Effector CD4-positive, alpha-beta T cell (primary cell): ENCODE measurements at regions not wholly inside any gene's neighbourhood (a gene's known extent, or its start where the extent isn't known, plus 50 kb on each side); places are given as distances from the start of the nearest gene placed in this dataset.
A peak's percentile ranks its signal among the peaks of the same experiment; 100 is the strongest.
"Not testable (repeated sequence)": the region's sequence is repeated elsewhere in the genome, so short reads cannot be mapped to it uniquely, and the experiment has no call there.

Experiments
- DNase-seq: peaks from one replicate; pipeline ENCODE4 v3.0.0-alpha.2; 2020

GRCh38 chr5:100479079-100479688 is 56.0 kb upstream of the FAM174A start:
- DNase-seq = no peak

GRCh38 chr5:100472091-100472490 is 63.1 kb upstream of the FAM174A start:
- no peak for DNase-seq

- DNase-seq = no peak
These were observed 65.4 kb upstream of the FAM174A start for GRCh38 chr5:100469767-100470166.

GRCh38 chr5:100464418-100464817 is 70.8 kb upstream of the FAM174A start:
- no peak for DNase-seq

GRCh38 chr5:100456615-100457014 is 78.6 kb upstream of the FAM174A start:
- no peak for DNase-seq

- no peak for DNase-seq
These were observed 83.0 kb upstream of the FAM174A start for GRCh38 chr5:100452126-100452525.

- DNase-seq = no peak
These were observed 87.1 kb upstream of the FAM174A start for GRCh38 chr5:100448111-100448528.

GRCh38 chr5:100446879-100447430 is 88.2 kb upstream of the FAM174A start:
- DNase-seq = no peak

GRCh38 chr5:100444961-100445360 is 90.2 kb upstream of the FAM174A start:
- no peak for DNase-seq

- DNase-seq = no peak
These were observed 100.4 kb upstream of the FAM174A start for GRCh38 chr5:100434815-100435214.

GRCh38 chr5:100432741-100433140 is 102.4 kb upstream of the FAM174A start:
- no peak for DNase-seq

- DNase-seq = peak; percentile 30
These were observed 104.6 kb upstream of the FAM174A start for GRCh38 chr5:100430268-100431195.

- DNase-seq = no peak
These were observed 110.4 kb upstream of the FAM174A start for GRCh38 chr5:100424787-100425186.

GRCh38 chr5:100424017-100424416 is 111.2 kb upstream of the FAM174A start:
- DNase-seq = no peak

- DNase-seq = no peak
These were observed 111.8 kb upstream of the FAM174A start for GRCh38 chr5:100423330-100423729.

GRCh38 chr5:100421360-100421759 is 113.8 kb upstream of the FAM174A start:
- no peak for DNase-seq

- DNase-seq = no peak
These were observed 116.9 kb upstream of the FAM174A start for GRCh38 chr5:100418231-100418630.

- DNase-seq = no peak
These were observed 125.5 kb upstream of the FAM174A start for GRCh38 chr5:100409660-100410151.

- DNase-seq = no peak
These were observed 128.1 kb upstream of the FAM174A start for GRCh38 chr5:100407053-100407452.

GRCh38 chr5:100406640-100407039 is 128.5 kb upstream of the FAM174A start:
- no peak for DNase-seq

- DNase-seq = no peak
These were observed 133.1 kb upstream of the FAM174A start for GRCh38 chr5:100402071-100402470.

- no peak for DNase-seq
These were observed 134.0 kb upstream of the FAM174A start for GRCh38 chr5:100401149-100401548.

GRCh38 chr5:100398815-100399214 is 136.4 kb upstream of the FAM174A start:
- DNase-seq = not testable (repeated sequence)
